D341Med (cell line): ENCODE measurements at regions not wholly inside any gene's neighbourhood (a gene's known extent, or its start where the extent isn't known, plus 50 kb on each side); places are given as distances from the start of the nearest gene placed in this dataset.
"Not testable (repeated sequence)": the region's sequence is repeated elsewhere in the genome, so short reads cannot be mapped to it uniquely, and the experiment has no call there.

Source experiments
- DNase-seq: peaks from one replicate; pipeline ENCODE4 v3.0.0; 2012; ENCODE audit warnings: low spot score

- DNase-seq, result no peak
Observed at GRCh38 chr4:75287738-75288517, 226.3 kb downstream of the RCHY1 start.

DNA sequence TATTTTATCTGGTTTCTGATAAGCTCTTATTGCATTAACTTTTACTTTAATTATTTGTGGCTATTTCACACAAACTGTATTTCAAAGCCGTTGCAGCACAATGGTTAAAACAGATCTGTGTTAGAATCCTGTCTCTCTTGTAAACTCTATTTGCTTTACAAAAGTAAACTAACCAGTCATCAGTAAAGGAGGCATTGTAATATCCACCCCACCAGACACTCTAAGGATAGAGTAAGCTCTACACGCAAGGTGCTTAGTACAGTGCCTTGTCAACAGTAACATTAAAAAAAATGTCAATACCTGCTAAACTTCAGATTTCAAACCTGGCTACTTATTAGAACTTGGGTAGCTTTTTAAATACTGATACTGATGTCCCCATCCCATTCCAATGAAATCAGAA is 228.4 kb downstream of the RCHY1 start:
- no peak for DNase-seq

DNA sequence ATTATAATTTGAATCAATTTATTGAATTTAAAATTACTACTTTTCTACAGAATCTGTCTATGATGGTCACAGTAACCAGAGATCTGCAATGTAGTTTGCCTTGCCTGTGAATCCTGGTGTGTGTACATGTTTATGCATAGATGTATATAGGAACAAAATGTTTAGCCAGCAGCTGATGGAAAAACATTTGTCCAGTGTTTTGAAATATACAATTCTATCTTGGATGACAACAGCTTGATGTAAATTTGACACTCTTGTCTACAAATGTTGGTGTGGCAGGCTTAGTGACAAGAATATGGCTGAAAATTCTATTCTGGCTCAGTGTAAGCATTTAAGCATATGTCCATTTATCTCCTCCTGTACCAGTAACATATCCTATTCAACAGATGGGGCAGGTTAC is 229.4 kb downstream of the RCHY1 start:
- no peak for DNase-seq

GRCh38 chr4:75280461-75280860 is 233.7 kb downstream of the RCHY1 start:
- not testable (repeated sequence) for DNase-seq

GRCh38 chr4:75259306-75259705 is 254.9 kb downstream of the RCHY1 start:
- DNase-seq, result no peak

DNA sequence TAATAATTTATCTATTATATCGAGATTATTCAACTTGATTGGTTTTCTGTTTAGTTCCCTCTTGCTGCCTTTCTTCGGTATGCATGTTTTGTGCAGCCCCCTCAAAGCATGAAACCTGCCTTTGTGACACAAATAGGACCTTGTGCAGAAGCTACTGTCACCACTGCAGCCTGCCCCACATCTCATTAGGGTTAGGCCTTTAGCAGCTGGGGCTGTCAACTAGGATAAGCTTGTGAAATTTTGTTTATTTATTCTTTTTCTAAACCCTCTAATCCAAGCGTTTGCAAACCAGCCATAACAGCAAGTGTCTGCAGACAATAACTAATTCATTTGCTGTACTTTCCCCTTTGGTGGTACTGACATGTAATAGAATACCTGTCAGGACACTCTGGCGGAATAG is 258.9 kb downstream of the RCHY1 start:
- no peak for DNase-seq

DNA sequence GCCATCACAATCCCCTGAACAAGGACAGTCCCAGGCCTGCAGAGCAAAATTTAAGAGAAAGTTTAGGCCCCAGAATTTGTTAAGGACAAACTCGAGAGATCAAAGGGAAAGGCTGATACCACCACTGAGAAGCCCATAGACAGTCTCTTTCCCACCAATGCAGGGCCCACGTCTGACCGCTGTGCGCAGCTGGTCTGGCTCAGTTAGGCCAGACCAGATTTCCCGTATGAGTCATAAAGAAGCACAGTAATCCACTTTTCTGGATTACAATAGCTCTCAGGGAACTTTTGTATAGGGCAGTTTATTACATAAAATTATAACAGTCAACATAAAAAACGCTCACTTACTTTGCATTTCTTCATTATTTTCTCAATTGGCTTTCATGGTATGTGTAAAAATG is 259.5 kb downstream of the RCHY1 start:
- no peak for DNase-seq

- not testable (repeated sequence) for DNase-seq
Observed at GRCh38 chr4:75253094-75253493, 261.1 kb downstream of the RCHY1 start.

DNA sequence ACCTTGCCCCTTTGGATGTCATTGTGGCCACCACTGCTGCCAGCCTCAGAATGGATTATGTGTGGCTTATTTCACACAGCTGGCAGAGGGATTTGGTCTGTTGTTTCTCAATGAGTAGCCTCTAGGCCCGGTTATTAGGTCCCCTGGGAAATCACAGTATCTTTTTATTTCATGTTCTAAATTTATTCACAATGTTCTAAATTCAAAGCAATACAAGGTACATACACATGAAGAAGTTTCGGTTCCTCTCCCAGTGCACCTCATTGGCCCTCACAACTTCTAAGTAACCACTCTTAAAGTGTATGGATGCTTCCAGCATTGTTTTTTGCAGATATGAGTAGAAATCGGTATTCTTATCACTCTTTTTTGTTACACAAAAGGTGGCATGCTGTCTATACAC is 262.7 kb downstream of the RCHY1 start:
- no peak for DNase-seq

DNA sequence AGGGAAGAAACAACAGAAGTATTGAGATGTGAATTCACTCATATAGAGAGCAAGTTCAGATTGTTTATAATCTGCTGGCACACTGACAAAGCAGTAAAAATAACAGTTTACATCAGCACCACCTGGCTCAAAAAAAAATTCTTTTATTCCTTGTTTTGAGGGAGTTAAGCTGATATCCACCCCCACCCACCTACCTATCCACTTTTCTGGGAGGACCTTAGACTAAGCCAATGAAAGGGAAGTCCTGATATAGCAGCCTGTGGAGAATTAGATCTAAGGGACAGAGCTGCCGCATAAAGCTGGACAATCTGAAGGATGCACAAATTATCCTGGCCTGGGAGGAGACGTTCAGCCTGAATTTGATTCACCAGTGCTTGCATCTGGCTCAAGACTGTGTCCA is 264.5 kb downstream of the RCHY1 start:
- DNase-seq, result no peak

DNA sequence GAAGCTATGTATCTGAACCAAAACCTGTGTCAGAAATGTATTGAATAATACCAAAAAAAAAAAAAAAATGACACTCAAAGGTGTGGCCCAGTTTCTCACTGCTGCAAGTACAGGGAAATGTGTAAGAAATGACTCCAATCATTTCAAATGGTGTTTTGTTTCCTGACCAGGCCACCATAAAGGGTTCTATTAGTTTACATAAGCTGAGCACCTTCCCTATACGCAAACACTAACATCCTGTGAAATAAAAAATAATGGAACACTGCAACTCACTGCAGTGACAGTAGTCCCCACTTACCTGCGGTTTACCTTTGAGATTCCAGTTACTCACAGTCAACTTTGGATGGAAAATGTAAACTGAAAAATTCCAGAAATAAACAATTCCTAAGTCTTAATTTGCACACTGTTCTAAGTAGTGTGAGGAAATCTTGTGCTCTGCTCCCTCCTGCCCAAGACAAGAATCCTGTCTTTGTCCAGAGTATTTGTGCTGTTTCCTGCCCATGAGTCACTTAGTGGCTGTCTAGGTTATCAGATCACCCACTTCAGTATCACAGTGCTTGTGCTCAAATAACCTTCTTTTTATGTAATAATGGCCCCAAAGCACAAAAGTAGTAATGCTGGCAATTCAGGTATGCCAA is 265.3 kb downstream of the RCHY1 start:
- DNase-seq, result no peak

- DNase-seq, result no peak
Observed at GRCh38 chr4:75244325-75244724, 269.9 kb downstream of the RCHY1 start.

GRCh38 chr4:75243570-75243969 is 270.6 kb downstream of the RCHY1 start:
- DNase-seq, result no peak

- DNase-seq, result no peak
Observed at GRCh38 chr4:75235359-75235951, 278.7 kb downstream of the RCHY1 start.

- no peak for DNase-seq
Observed at GRCh38 chr4:75232546-75232945, 281.7 kb downstream of the RCHY1 start.

- DNase-seq, result no peak
Observed at GRCh38 chr4:75229806-75230570, 284.2 kb downstream of the RCHY1 start.

GRCh38 chr4:75213480-75213879 is 280.6 kb downstream of the PARM1 start:
- no peak for DNase-seq

GRCh38 chr4:75211422-75211821 is 278.5 kb downstream of the PARM1 start:
- DNase-seq, result no peak

GRCh38 chr4:75207902-75208301 is 275.0 kb downstream of the PARM1 start:
- DNase-seq, result no peak

- no peak for DNase-seq
Observed at GRCh38 chr4:75195111-75195510, 262.2 kb downstream of the PARM1 start.

DNA sequence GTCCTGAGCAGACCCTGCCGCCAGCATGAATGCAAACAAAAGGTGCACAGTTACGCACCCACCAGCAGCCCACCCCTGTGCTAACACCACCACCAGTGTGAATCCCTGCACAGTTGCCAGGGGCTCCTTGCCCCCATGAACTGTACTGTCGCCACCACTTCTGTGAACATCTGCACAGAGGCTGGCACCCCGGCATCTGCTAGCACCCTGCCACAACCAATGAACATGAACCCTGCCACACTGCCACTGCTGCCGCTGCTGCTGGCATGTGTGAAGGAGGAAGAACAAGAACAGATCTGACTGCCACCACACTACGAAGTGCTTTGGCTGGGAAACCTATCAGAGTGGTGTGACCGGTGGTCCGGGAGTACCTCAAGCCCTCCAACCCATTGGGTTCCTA is 261.3 kb downstream of the PARM1 start:
- DNase-seq, result no peak

GRCh38 chr4:75192182-75192581 is 259.3 kb downstream of the PARM1 start:
- not testable (repeated sequence) for DNase-seq
